Activated CD4-positive, alpha-beta T cell treated with anti-CD3 and anti-CD28 coated beads, Interleukin-2, Interleukin-6, amounts not matched to agents 100 ng/mL and 50 ng/mL, durations not matched to agents 16 hours and 8 hours (primary cell): ENCODE measurements at regions not wholly inside any gene's neighbourhood (a gene's known extent, or its start where the extent isn't known, plus 50 kb on each side); places are given as distances from the start of the nearest gene placed in this dataset.
"Not testable (repeated sequence)": the region's sequence is repeated elsewhere in the genome, so short reads cannot be mapped to it uniquely, and the experiment has no call there.

Source experiments
- DNase-seq: peaks from one replicate; pipeline ENCODE4 v3.0.0-alpha.2; 2020

DNA sequence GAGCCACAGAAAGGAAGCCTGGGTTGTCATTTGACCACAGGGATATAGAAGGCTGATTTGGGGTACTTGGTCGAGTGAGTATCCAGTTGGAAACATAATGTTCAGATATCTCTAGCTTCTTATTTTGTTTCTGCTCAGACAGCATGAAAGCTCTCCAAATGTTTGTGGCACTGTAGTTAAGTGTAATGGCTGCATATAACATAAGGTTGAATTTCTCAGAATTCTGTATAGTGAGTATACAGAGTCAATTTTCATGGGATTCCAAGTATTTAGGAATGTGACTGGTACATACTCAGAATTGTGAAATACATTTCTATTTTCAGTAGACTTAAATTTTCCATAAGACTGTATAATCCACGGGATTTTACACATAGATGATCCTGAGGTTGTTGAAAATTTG lies 2102.1 kb upstream of the RAG2 start:
- no peak for DNase-seq

DNA sequence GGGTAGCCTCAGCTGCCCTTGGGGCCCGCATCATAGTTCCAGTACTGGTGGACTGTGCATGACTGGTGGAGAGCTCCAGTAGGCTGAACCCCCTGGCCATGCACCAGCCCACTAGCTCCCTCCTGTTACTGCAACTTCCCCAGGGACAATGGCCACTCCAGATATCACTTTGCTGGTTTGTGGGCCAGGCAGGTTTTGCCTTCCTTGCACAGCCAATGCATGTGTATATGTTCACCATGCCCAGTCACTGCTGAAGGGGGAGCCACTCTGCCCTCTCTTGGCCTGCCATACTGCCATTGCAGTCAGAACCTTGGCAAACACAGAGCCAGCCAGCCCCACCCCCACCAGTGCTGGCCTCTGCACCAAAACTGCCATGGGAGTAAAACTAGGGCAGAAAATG lies 2095.3 kb upstream of the RAG2 start:
- no peak for DNase-seq

DNA sequence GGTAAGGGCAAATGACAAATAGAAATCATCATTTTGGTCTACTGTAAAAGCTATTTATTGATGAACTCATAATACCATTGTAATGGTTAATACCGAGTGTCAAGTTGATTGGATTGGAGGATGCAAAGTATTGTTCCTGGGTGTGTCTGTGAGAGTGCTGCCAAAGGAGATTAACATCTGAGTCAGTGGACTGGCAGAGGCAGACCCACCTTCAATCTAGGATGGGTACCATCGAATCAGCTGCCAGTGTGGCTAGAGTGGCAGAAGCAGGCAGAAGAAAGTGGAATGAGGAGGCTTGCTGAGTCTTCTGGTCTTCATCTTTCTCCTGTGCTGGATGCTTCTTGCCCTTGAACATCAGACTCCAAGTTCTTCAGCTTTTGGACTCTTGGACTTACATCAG lies 2092.2 kb upstream of the RAG2 start:
- not testable (repeated sequence) for DNase-seq

DNA sequence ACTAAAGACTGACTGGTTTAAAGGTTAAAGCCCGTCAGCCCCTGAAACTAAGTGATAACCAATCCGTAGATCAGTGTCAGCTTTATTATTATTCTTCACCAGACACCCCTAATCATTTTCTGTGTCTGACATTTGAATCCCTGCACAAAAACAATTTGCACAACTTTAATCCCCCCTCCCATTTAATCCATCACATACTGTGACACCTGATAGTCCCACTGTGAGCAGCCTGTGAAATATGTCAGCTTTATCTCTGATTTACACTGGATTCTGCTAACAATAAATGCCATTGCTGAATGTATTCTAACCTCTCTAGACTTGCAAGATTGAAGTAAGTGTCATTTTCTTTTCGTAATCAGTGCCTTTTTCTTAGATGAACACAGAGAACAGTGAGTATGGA lies 2089.0 kb upstream of the RAG2 start:
- DNase-seq: no peak

DNA sequence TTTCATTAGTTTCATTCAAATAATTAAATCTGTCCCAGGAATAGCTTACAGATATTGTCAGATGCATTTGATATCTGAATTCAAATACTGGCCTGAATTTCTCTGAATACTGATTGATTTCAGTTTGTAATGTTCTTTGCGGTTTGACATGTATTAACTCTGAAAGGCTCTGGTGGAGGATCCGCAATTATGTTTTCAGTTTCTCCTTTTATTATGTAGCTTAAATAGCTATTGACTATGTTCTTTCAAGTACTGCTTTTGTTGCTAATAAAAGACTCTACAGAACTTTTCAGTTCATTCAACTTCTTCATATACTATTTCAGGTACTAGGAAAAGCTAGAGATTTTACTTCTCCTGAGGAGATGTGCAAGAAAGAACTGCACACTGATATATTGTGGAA lies 2085.4 kb upstream of the RAG2 start:
- no peak for DNase-seq

DNA sequence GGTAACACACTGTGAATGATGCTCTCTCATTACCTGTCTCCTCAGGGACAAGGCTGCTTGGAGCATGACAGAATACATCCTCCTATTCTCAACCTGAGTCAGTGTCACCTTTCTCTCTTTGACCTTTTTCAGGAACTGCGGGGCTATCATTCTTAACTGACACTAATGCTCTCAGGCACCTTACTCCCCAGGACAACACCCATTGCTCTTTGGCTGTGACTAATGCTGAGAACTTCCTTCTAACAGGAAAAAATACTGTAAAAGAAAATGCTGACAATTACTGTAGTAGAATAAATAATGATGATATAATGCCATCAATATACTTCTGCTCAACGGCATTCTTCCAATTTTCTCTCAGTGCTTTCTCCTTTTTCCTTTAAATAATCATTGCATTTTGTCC lies 2082.7 kb upstream of the RAG2 start:
- no peak for DNase-seq

DNA sequence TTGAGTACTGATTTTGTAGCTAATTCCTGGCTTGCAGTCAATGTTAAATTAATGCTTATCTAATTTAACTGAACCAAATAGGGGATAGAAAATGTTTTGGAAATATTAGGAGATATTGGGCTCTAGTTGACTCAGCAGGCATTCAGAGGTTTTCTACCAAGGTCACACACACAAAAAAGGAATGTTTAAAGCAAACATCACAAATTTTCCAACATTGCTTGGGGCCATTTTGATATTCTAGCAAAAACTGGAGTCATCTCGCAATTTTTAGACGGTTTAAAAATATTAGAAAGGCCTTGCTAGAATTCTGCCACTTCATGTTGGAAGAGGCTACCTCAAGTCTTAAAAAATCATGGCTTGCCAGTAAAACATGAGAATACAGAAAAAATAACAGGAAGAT lies 2082.1 kb upstream of the RAG2 start:
- DNase-seq: no peak

DNA sequence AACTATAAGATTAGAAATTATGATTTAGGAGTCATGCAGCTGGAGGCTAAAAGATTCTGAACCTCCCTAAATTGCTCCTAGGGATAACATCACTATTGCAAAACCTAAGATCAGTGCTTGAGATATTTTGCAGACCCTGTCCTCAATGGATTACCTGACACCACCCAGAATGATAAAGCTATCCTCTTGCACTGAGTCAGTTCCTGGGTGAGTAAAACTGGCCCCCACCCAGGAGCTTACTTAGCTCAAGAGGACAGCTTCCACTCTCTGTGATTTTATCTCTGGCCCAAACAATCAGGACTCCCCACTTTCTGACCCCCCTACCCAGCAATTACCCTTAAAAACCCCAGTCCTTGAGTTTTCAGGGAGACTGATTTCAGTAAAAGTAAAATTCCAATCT lies 2074.4 kb upstream of the RAG2 start:
- no peak for DNase-seq

DNA sequence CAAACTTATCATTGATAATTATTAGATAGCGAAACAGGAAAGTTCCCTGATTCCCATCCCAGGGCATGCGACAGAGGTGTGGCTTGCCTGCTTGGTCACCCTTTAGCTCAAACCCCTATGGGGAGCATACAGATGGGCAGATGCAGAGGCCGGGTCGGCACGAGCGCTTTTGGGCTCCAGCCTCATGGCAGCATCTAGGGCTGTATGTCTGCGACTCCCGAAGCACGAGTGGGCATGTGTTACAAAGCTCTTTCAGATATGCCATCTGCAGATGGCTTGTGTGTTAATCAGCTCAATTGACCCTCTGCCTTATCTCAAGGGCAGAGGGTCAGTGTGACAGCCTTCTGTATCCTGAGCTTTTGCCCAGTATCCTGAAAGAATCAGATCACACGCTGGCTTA lies 2069.3 kb upstream of the RAG2 start:
- no peak for DNase-seq

DNA sequence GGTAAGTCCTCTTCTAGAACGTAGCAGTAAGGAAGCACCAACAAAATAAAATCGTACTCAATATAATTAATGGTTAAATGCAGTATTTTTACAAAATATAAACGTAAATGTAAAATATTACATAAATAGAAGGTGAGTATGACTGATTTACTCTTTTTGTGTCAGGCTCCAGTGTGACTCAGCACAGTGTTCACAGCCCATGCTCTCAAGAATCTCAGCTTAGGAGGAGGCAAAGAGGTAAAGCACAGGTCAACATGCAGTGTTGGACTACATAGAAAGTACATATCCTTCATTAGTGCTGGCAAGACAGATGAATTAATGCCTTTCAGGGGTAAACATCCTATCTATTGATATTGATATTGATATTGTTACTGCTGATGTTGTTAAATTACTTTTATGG lies 2050.6 kb upstream of the RAG2 start:
- no peak for DNase-seq

DNA sequence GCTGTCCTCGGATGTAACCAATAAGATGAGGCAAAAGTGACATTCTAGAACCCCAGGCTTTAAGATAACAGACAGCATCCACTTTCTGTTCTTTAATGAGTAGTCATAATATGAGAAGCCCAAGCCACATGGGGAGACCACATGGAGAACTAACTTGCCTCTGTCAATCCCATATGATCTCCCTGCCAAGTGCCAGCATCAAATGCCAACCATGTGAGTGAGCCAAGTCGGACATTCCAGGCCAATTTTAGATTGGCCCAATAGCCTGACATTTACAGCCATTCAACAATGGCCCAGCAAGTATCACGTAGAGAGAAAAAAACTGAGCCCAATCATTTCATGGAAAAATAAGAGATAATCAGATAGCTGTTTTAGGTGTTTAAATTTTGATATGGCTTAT lies 2048.3 kb upstream of the RAG2 start:
- DNase-seq: no peak

DNA sequence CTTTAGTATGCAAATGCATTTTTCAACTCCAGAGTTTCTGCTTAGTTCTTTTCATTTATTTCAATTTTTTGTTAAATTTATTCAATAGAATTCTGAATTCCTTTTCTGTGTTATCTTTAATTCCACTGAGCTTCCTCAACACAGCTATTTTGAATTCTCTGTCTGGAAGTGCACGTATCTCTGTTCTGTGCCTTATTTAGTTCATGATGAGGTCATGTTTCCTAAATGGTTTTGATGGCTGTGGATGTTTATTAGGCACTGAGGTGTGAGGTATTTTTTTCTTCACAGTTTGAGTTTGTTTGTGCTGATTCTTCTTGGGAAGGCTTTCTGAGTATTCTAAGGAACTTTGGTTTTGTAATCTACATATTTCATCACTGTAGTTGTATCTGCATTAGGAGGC lies 2042.8 kb upstream of the RAG2 start:
- DNase-seq: no peak

DNA sequence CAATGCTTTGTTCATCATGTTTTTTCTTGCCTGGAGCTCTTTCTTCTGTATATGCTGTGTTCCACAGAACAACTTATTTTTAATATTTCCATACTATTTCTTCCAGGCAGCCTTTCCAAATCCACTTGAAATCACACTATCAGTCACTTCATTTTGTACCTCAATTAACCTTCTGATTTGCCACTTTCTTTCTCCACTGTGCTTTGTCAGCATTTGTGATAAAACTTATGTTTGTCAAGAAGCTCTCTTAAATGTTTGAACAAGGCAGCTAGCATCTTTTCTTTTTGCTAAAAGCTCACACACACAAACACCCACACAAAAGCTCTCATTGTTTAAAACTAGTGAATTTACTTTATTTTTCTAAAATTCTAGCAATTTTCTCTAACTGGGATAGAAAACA lies 2014.7 kb upstream of the RAG2 start:
- no peak for DNase-seq

DNA sequence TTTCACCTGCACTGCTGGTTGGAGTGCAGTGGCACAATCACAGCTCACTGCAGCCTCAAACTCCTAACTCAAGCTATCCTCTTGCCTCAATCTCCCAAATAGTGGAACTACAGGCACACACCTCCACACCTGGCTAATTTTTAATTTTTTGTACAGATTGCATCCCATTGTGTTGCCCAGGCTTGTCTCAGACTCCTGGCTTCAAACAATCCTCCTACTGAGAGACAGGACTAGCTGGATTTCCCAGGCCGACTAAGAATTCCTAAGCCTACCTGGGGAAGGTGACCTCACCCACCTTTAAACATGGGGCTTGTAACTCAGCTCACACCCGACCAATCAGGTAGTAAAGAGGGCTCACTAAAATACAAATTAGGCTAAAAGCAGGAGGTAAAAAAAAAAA lies 2003.3 kb upstream of the RAG2 start:
- DNase-seq: not testable (repeated sequence)

DNA sequence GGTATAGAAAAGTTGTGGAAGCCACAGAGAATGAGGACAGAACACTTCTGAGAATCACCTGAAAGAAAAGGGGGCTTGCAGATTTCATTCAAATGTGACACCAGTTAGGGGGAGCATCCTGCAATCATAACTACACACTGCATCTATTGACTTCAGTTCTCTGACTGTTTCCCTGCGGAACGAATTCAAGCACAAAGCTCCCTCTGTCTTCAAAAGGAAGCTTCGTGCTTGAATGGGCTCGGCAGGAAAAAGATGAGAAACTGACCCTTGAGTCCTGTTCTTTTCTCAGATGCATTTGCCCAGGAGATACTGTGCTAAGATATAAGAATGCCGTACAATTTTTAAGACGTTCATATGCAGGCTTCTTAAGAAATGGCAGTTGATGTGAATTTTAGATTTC lies 2000.4 kb upstream of the RAG2 start:
- DNase-seq: no peak

DNA sequence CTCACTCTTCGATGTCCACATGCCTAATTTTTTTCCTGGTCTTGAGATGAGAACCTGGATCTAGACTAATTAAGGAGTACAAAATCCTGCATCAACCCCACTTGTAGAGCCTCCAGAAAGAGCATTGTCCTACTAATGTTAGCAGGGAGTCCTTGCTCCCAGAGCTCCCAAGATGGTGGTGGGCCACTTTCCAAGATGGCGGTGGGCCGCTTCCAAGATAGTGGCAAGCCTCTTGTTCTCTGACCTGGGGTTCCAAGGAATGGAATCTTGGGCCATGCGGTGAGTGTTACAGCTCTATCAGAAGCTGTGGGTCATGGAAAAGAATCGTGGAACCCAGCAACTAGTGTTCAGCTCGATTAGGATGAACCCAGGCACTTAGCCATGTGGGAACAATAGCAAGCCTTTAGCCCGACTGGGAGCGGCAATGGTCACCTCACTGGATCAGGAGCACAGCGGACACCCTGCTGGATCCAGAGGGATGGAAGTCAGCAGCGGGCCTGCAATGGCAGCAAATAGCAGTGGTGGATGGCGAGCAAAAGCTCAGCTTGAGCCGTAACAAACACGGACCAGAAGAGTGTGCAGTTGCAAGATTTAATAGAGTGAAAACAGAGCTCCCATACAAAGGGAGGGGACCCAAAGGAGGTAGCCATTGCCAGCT lies 1997.5 kb upstream of the RAG2 start:
- not testable (repeated sequence) for DNase-seq

DNA sequence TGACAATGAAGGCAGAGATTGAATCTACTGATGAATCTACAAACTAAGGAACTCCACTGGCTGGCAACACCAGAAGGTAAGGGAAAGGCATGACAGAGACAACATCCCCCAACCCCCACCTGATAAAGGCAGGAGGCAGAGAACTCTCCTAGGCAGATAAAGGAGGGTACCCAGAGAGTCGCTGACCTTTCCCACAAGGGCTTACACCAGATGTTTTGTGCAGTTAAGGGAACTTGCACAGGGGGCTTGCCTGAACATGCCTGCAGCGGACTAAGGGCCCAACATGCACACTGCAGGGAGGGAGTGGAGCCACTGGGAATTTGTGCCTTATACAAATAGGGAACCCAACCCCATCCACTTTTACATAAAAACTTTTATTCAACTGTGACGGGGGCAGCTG lies 1996.9 kb upstream of the RAG2 start:
- no peak for DNase-seq

DNA sequence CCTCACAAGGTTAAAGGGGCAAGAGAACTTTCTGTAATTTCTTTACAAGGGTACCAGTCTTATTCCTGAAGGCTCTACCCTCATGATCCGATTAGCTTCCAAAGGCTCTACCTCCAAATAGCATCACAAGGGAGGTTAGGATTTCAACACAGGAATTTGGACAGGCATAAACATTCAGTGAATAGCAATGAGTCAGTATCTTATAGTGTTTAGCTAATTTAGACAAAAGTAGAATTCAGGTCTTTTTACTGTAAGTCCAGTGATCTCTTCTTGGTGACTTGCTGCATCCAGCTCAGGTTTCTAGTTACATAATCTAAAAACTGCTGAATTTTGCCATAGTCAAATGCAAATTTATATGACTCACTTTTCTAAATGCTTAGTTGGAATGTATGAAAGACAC lies 1995.6 kb upstream of the RAG2 start:
- no peak for DNase-seq

DNA sequence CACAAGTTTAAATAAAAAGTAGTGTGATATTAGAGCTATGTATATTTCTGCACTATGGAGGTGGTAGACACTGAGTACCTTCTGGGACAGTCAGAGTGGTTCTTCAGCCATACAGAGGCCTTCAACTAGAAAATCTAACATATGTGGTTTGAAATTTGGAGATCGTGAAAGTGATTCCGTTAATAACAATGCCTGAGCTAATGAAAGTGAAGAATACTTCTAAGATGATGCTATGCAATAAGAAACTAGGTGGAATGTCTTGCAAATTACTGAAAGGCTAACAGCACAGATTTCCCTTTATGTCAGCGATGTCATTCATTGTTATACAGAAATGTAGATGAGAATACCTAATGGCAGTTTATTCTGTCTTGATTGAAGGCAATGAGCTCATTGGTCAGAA lies 1984.7 kb upstream of the RAG2 start:
- DNase-seq: no peak

DNA sequence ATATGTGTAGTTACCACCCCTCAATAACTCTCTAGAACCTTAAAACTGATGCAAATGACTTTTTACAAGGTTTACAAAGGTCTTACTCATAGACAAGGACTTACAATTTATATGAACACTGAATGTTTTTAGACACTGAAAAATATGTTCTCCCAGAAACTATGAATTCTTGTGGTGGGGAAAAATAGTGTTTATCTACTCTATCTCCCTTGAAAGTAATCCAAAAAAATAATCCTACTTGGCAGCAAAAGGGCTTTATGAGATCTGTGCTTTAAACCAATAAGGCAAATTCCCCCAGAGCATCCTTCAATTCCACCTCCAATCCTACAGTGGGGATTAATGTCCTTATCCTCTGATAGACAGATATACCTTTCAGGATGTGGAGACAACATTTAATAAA lies 1984.1 kb upstream of the RAG2 start:
- DNase-seq: no peak

DNA sequence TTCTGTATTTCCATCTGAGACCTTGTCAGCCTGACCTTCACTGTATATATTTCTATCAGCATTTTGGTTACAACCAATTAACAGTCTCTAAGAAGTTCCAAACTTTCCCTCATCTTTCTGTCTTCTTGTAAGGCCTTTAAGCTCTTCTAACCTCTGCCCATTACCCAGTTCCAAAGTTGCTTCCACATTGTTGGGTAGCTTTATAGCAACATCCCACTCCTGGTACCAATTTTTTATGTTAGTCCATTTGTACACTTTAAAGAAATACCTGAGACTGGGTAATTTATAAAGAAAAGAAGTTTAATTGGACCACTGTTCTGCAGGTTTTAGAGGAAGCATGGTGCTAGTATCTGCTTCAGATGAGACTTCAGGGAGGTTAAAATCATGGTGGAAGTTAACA lies 1979.7 kb upstream of the RAG2 start:
- no peak for DNase-seq

DNA sequence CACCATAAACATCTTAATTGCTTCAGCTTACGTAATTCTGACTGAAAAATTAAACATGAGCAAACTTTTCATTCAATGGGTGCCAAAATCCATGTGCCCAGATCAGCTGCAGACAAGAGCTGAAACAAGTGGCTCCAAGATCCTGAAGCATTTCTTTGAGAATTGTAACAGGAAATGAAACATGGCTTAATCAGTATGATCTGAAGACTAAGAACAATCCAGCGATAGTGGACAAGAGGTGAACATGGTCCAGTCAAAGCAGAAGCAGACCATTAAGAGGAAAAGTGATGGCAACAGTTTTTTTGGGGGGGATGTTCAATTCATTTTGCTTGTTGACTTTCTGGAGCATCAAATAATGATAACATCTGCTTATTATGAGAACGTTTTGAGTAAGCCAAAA lies 1964.5 kb upstream of the RAG2 start:
- DNase-seq: no peak

DNA sequence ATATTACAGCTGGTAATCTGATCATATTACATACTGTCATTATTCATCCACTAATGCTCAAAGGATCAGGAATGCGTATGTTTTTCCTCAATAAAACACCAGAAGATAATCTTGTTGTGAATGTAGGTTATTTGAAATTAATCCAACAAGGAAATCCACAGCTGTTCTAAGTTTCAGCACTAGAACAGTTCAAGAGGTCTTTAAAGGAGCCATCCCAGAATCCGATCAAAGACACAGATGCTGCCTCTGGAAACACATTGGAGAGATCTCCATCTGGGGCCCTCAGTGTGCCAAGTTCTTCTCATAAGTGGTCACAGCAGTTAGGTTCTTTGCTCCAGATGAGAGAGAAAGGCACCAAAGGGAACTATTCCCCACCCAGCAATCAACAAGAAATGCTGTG lies 1955.1 kb upstream of the RAG2 start:
- no peak for DNase-seq

DNA sequence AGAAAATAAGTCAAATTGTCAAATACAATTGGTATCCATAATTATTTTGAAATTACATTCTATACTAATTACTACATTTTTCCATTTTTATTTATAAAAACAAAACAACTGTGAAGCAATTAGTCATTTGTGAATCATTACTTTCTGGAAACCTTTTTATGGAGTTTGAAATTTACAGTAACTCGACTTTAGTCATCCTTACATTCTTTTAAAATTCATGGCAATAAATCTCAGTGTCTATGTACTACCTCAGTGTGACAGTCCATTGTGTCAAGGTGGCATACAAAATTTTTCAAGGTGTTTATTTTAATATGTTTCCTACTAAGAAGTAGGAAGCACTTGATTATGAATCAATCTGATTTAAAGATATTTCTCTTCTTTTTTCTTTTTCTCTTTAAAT lies 1949.4 kb upstream of the RAG2 start:
- DNase-seq: no peak

DNA sequence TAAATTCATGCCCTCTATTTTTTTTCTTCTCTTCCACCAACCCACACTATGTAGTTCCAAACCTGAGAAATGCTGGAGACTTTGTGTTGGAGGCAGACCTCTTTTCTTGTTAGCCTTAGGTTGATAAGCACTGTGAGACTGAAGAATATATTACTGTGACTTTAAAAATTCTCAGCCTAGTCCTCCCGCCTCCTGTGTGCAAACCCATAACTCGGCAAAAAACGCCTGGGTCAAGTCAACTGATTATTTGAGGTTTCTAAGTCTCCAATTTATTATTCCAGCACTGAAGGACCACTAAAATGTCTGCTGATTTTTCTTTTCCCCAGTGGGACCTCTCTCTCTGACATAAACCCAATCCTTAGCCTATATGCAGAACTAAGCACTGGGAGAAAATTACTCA lies 1946.0 kb upstream of the RAG2 start:
- DNase-seq: no peak

DNA sequence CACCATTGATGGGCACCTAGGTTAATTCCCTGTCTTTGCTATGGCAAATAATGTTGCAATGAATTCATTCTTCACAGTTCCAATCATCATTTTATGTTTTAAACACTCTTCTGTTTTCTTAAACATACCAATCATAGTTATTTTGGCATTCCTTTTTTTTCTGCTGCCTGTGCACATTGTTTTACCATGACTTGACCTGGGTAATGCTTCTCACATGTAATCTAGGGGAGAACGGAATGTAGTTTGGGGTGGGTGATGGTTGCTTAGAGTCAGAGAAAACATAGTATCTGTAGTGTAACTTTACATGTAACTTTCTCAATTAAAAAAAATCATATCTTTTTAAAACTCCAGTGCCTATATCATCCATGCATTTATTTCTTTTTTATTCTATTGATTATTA lies 1945.3 kb upstream of the RAG2 start:
- DNase-seq: no peak
